ENCODE measurements at regions not wholly inside any gene's neighbourhood (a gene's known extent, or its start where the extent isn't known, plus 50 kb on each side); places are given as distances from the start of the nearest gene placed in this dataset.

DNA sequence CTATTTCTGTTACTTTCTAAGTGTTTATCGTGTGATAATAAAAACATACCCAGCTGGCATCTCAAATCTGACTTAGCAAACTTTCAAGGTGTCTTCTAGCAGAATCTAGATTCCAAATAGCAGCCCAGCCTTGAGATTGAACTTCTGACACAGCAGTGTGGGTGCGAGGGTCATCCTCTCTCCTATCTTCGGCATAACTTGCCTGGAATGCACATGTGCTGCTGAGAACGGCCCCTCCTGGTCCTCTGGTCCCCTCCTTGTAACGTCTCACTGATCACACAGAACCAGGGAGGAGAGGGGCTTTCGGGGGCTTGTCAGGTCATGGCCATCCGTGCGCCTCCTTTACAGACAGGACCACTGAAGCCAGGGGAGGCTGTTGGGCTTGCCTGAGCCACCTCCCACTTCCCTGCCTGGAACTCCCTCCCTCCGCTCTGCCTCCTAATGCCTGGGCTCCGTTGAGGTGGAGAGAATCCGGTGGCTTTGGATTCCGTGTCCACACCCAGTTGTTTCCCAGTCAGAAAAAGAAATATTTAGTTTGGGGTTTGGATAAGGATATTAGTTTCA is 344.4 kb upstream of the C2CD4B start:
- H4K20me1 ChIP-seq (ENCODE audit: insufficient read depth) = no peaks in the 10 kb centered on the region

DNA sequence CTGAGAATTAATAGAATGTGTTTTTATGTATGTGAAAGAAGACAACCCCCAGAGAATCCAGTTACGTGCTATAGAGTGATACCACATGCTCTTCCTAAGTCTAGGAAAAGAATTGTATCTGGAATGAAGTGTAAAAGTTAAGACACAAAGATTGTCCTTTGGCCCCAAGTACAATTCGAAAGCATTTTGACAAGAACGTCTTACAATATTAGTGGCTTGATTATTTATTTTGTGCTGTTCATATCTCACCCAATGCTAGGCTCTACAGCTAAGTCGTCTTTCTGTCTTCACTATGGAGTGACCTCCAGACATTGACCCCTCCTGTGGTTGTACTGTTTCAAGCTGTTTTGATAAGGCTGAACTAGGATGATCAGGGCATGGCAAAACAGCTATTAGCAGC is 345.7 kb upstream of the C2CD4B start:
- Histone ChIP-seq H3K27me3 (ENCODE audit: insufficient read depth, low read depth, low read length) (no peaks in the 10 kb centered on the region), H4K20me1 (ENCODE audit: insufficient read depth) (no peaks in the 10 kb centered on the region), H3F3A (ENCODE audit: insufficient read depth, low read length, poor library complexity, severe bottlenecking) (no peaks in the 10 kb centered on the region), H3K79me2 (replicated peaks; ENCODE audit: insufficient read depth, low read length) (no peaks in the 10 kb centered on the region), H3K27ac (ENCODE audit: low read length) (no peak overlapping the region), H2AFZ (ENCODE audit: low read depth, low read length) (no peak overlapping the region), H3K9me3 (ENCODE audit: low read length) (no peaks in the 10 kb centered on the region), H3K9ac (ENCODE audit: low read length) (no peak overlapping the region), H3K4me2 (ENCODE audit: low read length) (no peak overlapping the region), H3K4me3 (ENCODE audit: low read length) (no peak overlapping the region), H3K36me3 (ENCODE audit: insufficient read depth, low read length) (no peaks in the 10 kb centered on the region), H3K9me2 (ENCODE audit: insufficient read depth, low read length) (no peaks in the 10 kb centered on the region)
- no peak for TF ChIP-seq RAD21 (conservative IDR thresholded peaks at IDR 0.05)
- TF ChIP-seq, protein P1, sequence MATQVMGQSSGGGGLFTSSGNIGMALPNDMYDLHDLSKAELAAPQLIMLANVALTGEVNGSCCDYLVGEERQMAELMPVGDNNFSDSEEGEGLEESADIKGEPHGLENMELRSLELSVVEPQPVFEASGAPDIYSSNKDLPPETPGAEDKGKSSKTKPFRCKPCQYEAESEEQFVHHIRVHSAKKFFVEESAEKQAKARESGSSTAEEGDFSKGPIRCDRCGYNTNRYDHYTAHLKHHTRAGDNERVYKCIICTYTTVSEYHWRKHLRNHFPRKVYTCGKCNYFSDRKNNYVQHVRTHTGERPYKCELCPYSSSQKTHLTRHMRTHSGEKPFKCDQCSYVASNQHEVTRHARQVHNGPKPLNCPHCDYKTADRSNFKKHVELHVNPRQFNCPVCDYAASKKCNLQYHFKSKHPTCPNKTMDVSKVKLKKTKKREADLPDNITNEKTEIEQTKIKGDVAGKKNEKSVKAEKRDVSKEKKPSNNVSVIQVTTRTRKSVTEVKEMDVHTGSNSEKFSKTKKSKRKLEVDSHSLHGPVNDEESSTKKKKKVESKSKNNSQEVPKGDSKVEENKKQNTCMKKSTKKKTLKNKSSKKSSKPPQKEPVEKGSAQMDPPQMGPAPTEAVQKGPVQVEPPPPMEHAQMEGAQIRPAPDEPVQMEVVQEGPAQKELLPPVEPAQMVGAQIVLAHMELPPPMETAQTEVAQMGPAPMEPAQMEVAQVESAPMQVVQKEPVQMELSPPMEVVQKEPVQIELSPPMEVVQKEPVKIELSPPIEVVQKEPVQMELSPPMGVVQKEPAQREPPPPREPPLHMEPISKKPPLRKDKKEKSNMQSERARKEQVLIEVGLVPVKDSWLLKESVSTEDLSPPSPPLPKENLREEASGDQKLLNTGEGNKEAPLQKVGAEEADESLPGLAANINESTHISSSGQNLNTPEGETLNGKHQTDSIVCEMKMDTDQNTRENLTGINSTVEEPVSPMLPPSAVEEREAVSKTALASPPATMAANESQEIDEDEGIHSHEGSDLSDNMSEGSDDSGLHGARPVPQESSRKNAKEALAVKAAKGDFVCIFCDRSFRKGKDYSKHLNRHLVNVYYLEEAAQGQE (IDR thresholded peaks at IDR 0.05; ENCODE audit: borderline replicate concordance) = no peak
- TF ChIP-seq, protein P2, sequence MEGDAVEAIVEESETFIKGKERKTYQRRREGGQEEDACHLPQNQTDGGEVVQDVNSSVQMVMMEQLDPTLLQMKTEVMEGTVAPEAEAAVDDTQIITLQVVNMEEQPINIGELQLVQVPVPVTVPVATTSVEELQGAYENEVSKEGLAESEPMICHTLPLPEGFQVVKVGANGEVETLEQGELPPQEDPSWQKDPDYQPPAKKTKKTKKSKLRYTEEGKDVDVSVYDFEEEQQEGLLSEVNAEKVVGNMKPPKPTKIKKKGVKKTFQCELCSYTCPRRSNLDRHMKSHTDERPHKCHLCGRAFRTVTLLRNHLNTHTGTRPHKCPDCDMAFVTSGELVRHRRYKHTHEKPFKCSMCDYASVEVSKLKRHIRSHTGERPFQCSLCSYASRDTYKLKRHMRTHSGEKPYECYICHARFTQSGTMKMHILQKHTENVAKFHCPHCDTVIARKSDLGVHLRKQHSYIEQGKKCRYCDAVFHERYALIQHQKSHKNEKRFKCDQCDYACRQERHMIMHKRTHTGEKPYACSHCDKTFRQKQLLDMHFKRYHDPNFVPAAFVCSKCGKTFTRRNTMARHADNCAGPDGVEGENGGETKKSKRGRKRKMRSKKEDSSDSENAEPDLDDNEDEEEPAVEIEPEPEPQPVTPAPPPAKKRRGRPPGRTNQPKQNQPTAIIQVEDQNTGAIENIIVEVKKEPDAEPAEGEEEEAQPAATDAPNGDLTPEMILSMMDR (IDR thresholded peaks at IDR 0.05; ENCODE audit: poor library complexity, severe bottlenecking) = no peak
- no peak for TF ChIP-seq EZH2 (IDR thresholded peaks at IDR 0.05; ENCODE audit: borderline replicate concordance, insufficient read depth, low read length, poor library complexity, severe bottlenecking)
- TF ChIP-seq POLR2AphosphoS5 (IDR thresholded peaks at IDR 0.05) = no peak
- no peak for TF ChIP-seq TAF1 (IDR thresholded peaks at IDR 0.05; ENCODE audit: low read depth)
- TF ChIP-seq EP300 (conservative IDR thresholded peaks at IDR 0.05; ENCODE audit: poor library complexity, severe bottlenecking) = no peak
- TF ChIP-seq SMC3 (conservative IDR thresholded peaks at IDR 0.05; ENCODE audit: poor library complexity) = no peak
- TF ChIP-seq MXI1 (conservative IDR thresholded peaks at IDR 0.05; ENCODE audit: poor library complexity, severe bottlenecking) = no peak

More for the DNA sequence above, 344.4 kb upstream of the C2CD4B start:
- no peaks in the 10 kb centered on the region for H3K36me3 ChIP-seq (ENCODE audit: insufficient read depth, low read length)
- no peak overlapping the region for H3K4me3 ChIP-seq (ENCODE audit: low read length)
- no peak overlapping the region for H3K4me2 ChIP-seq (ENCODE audit: low read length)
- H3K27me3 ChIP-seq (ENCODE audit: insufficient read depth, low read depth, low read length) = no peaks in the 10 kb centered on the region
- no peaks in the 10 kb centered on the region for H3F3A ChIP-seq (ENCODE audit: insufficient read depth, low read length, poor library complexity, severe bottlenecking)
- no peaks in the 10 kb centered on the region for H3K9me3 ChIP-seq (ENCODE audit: low read length)
- no peak overlapping the region for H2AFZ ChIP-seq (ENCODE audit: low read depth, low read length)
- H3K79me2 ChIP-seq (replicated peaks; ENCODE audit: insufficient read depth, low read length) = no peaks in the 10 kb centered on the region
- no peak overlapping the region for H3K27ac ChIP-seq (ENCODE audit: low read length)
- no peak overlapping the region for H3K9ac ChIP-seq (ENCODE audit: low read length)
- TF ChIP-seq, protein P1 (IDR thresholded peaks at IDR 0.05; ENCODE audit: borderline replicate concordance) = no peak
- TF ChIP-seq EZH2 (IDR thresholded peaks at IDR 0.05; ENCODE audit: borderline replicate concordance, insufficient read depth, low read length, poor library complexity, severe bottlenecking) (no peak), MXI1 (conservative IDR thresholded peaks at IDR 0.05; ENCODE audit: poor library complexity, severe bottlenecking) (no peak), POLR2AphosphoS5 (IDR thresholded peaks at IDR 0.05) (no peak), TAF1 (IDR thresholded peaks at IDR 0.05; ENCODE audit: low read depth) (no peak), RAD21 (conservative IDR thresholded peaks at IDR 0.05) (no peak), SMC3 (conservative IDR thresholded peaks at IDR 0.05; ENCODE audit: poor library complexity) (no peak)
- TF ChIP-seq, protein P2 (IDR thresholded peaks at IDR 0.05; ENCODE audit: poor library complexity, severe bottlenecking) = no peak
- H3K9me2 ChIP-seq (ENCODE audit: insufficient read depth, low read length) = no peaks in the 10 kb centered on the region
